Stimulated activated CD4-positive, alpha-beta T cell treated with anti-CD3 and anti-CD28 coated beads, Interleukin-1b, Interleukin-23, amount 100 ng/mL, for 4 hours (primary cell): ENCODE measurements at regions not wholly inside any gene's neighbourhood (a gene's known extent, or its start where the extent isn't known, plus 50 kb on each side); places are given as distances from the start of the nearest gene placed in this dataset.

ENCODE experiments used
- DNase-seq, 2 donors: peaks; one replicate each; pipeline ENCODE4 v3.0.0-alpha.2; 2020; ENCODE audit warnings: low read depth in 2 of 2

DNA sequence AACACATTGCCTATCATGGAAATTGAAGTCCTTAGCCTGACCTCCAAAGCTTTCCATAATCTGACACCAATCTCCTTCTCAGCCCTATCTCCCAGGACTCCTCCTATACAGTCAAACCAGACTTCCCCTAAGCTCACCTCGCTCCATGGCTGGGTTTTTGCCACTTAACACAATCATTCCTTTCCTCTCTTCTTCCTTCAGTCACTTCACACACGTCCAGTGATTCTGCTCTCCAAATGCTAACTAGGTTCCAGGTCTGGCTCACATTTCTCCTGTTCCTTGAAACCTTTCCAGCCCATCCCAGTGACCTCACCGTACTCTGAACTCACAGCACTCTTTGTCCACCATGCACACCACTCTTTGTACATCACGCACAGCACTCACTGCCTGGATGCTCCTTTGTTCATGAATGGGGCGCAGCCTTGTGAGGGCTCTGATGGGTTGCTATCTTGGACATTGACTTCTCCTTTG lies 98.4 kb downstream of the GLUL start:
- no peak for DNase-seq

DNA sequence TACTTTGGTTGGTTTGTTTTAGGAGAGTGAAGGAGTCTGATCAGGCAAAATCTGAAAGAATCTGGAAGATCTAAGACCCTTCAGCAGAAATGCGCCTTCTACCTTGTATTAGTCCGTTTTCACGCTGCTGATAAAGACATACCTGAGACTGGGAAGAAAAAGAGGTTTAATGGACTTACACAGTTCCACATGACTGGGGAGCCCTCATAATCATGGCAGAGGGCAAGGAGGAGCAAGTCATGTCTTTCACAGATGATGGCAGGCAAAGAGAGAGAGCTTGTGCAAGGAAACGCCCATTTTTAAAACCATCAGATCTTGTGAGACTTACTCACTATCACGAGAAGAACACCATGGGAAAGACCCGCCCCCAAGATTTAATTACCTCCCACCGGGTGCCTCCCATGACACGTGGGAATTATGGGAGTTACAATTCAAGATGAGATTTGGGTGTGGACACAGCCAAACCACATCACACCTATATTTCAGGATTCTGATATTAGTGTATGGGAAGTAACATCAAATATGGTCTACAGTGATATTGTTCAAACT lies 99.3 kb downstream of the GLUL start:
- no peak for DNase-seq

- DNase-seq = no peak
Measured at GRCh38 chr1:182291584-182292192, 99.9 kb downstream of the GLUL start.

- no peak for DNase-seq
Measured at GRCh38 chr1:182288749-182289604, 102.6 kb downstream of the GLUL start.

GRCh38 chr1:182286761-182287160 lies 104.8 kb downstream of the GLUL start:
- DNase-seq = no peak

DNA sequence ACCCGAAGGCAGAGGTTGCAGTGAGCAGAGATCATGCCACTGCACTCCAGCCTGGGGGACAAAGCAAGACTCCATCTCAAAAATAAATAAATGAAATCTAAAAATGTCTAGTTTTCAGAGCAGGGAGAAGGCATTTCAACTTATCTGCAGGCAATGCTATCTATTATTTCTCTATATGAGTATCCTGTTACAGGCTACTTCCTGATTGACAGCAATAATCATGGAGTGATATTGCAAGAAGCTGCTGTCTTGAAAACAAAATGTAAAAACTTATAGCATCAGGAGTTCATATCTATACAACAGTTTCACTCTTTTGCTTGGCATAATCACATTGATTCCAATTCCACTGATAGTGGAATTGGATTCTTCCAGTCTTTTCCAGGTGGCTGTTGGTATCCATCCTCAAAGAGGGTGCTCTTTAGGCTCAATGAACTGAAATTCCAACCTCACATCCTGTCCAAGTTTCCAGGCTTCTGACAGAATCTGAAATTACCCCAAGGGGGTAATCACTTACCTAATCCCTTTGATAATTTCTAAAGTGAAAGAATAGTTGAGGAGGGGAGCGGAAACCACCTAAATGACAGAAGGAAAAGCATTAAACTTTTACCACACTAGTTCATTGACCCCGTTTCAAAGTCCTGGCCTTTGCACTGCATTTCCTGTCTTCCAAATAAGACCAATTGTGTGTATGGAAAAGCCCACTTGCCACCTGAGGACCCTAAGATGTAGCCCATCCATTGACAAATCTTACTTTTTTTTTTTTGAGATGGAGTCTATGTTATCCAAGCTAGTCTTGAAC lies 107.6 kb downstream of the GLUL start:
- no peak for DNase-seq

DNA sequence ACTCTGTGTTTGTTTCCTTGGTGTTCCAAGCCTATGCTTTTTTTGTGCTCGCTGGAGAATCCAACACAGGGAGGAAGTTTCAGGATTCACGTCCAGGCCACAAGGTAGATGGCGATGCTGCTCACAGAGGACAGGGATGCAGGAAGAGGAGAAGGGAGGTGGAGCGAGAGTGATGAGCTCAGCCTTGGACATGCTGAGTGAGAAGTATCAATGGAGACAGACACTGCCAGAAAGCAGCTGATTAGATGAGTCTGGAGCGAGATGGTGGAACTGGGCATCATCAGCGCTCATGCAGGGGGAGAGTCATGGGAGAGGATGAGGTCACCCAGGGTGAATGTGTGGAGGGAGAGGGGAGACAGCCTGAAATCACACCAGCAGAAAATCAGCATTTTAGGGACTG lies 110.0 kb downstream of the GLUL start:
- DNase-seq = no peak

DNA sequence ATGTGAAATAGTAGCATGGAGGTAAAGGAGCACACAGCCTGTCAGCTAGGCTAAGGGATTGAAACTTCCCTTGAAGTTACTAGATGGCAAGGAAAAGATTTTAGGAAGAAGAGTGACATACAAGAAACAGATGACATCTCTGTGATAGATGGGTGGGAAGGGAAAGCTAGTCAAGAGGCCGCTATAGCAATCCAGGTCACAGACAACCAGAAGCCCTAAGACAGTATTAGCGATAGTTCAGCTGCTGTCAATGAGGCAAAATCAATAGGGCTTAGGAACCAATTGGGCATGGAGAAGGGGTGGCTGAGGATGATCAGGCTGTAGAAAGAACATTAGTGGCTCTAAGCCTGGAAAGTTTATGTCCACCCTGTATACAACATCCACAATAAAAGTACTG lies 111.1 kb downstream of the GLUL start:
- no peak for DNase-seq

GRCh38 chr1:182279724-182280503 lies 111.7 kb downstream of the GLUL start:
- DNase-seq = no peak

GRCh38 chr1:182279302-182279701 lies 112.3 kb downstream of the GLUL start:
- no peak for DNase-seq

- no peak for DNase-seq
Measured at GRCh38 chr1:182278144-182279054, 113.2 kb downstream of the GLUL start.

DNA sequence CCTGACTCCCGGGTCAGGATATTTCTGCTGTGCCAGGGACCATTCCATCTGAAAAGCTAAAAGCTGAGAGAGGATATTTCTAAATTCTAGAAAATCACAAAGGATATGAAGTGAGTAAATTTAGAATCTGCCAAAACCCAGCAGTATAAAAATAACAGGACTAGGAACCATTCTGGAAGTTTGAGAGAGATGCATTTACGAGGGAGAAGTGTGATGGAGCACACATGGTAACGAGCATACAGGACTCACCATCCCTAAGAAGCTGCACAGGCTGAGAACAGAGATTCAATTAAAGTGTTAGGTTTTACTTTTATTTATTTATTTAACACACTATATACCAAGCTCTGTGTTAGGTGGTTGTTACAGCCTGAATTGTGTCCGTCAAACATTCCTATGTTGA lies 116.3 kb downstream of the GLUL start:
- no peak for DNase-seq

GRCh38 chr1:182274618-182275017 lies 117.0 kb downstream of the GLUL start:
- DNase-seq = no peak

GRCh38 chr1:182270731-182271130 lies 120.9 kb downstream of the GLUL start:
- DNase-seq = no peak

GRCh38 chr1:182269097-182269496 lies 122.5 kb downstream of the GLUL start:
- DNase-seq = no peak

DNA sequence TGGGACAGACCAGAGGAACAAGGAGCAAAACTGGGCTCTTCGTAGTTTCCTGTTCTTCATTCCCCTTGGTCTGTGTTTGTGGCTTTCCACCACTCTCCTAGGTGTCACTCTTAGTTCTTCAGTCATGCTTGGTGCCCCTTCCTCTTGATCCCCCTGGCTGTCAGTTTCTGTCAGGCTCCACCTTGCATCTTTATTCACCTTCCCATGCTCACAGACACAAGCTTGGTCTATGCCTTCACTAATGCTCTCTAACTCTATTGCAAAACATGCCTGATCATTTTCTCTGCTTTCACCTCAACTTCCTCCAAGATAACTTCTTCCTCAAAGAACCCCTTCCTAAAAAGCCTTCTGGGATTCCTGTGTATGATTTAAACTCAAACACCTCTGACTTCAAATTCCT lies 122.9 kb downstream of the GLUL start:
- DNase-seq = no peak

GRCh38 chr1:182264185-182264584 lies 127.4 kb downstream of the GLUL start:
- DNase-seq = no peak

- no peak for DNase-seq
Measured at GRCh38 chr1:182263706-182264105, 127.9 kb downstream of the GLUL start.

DNA sequence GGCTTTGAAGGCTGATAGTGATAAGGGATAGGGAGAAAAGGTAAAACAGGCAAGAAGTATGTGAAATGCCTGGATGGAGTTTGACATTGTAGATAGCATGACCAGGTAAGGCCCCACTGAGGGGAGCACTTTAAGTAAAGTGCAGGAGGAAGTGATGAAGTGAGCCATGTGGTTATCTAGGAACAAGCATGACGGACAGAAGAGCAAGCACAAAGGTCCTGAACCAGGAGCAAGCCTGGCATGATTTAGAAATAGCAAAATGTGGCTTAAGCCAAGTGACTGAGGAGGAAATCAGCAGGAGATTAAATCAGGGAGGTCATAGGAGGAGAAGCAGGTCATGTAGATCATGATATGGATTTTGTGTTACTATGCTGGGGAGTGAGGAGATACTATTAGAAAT lies 129.2 kb downstream of the GLUL start:
- no peak for DNase-seq

GRCh38 chr1:182261655-182262054 lies 129.9 kb downstream of the GLUL start:
- DNase-seq = no peak
